OCI-LY7 (cell line): ENCODE measurements at regions not wholly inside any gene's neighbourhood (a gene's known extent, or its start where the extent isn't known, plus 50 kb on each side); places are given as distances from the start of the nearest gene placed in this dataset.

Experiments
- EZH2phosphoT487 ChIP-seq: fragments of 200-600 bp; sonication (generic); IDR thresholded peaks from 2 replicates; pipeline ENCODE4 v1.6.1; 2018; ENCODE audit warnings: low read depth, borderline replicate concordance, mild to moderate bottlenecking, mixed run types, antibody characterized with exemption, low read length, moderate library complexity, mixed read lengths
- TF ChIP-seq, protein P1 (sequence below): fragments of 200-600 bp; sonication (generic); conservative IDR thresholded peaks from 2 replicates; pipeline ENCODE4 v1.5.1; 2014; ENCODE audit warnings: mild to moderate bottlenecking, antibody characterized with exemption, low read length, moderate library complexity, mixed read lengths

DNA sequence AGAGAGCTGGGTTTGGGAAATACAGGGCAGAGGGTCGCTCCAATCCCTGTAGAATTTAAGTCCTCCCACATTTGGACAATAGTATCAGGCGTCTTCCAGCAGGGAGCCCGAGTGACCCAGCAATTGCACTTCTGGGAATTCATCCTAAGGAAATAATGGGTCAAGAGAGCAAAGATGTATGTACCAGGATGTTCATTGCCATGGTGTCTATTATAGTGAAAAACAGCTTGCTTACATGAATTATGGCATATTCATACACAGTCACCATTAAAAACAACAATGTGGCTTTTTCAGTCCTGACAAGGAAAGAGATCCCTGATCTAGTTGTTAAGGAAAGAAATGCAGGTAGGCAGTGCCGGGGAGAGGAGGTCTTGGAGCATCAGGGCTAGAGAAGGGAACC is 167.7 kb downstream of the PJA1 start:
- TF ChIP-seq, protein P1, sequence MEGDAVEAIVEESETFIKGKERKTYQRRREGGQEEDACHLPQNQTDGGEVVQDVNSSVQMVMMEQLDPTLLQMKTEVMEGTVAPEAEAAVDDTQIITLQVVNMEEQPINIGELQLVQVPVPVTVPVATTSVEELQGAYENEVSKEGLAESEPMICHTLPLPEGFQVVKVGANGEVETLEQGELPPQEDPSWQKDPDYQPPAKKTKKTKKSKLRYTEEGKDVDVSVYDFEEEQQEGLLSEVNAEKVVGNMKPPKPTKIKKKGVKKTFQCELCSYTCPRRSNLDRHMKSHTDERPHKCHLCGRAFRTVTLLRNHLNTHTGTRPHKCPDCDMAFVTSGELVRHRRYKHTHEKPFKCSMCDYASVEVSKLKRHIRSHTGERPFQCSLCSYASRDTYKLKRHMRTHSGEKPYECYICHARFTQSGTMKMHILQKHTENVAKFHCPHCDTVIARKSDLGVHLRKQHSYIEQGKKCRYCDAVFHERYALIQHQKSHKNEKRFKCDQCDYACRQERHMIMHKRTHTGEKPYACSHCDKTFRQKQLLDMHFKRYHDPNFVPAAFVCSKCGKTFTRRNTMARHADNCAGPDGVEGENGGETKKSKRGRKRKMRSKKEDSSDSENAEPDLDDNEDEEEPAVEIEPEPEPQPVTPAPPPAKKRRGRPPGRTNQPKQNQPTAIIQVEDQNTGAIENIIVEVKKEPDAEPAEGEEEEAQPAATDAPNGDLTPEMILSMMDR: no peak
- no peak for TF ChIP-seq EZH2phosphoT487
